Ishikawa (cell line): ENCODE measurements at regions not wholly inside any gene's neighbourhood (a gene's known extent, or its start where the extent isn't known, plus 50 kb on each side); places are given as distances from the start of the nearest gene placed in this dataset.

Source experiments
- CREB1 ChIP-seq: IDR thresholded peaks from 2 replicates; pipeline ENCODE4 v1.6.1; 2012; ENCODE audit warnings: low read depth
- EGR1 ChIP-seq: IDR thresholded peaks from 2 replicates; pipeline ENCODE4 v1.6.1; 2012
- EP300 ChIP-seq: IDR thresholded peaks from 2 replicates; pipeline ENCODE4 v1.6.1; 2012; ENCODE audit warnings: borderline replicate concordance
- RAD21 ChIP-seq: IDR thresholded peaks from 2 replicates; pipeline ENCODE4 v1.6.1; 2012; ENCODE audit warnings: low read depth
- TEAD4 ChIP-seq: IDR thresholded peaks from 2 replicates; pipeline ENCODE4 v1.6.1; 2012
- YY1 ChIP-seq: IDR thresholded peaks from 2 replicates; pipeline ENCODE4 v1.6.1; 2012; ENCODE audit warnings: low read depth

- TF ChIP-seq CREB1 (no peak), RAD21 (no peak), YY1 (no peak), TEAD4 (no peak), EP300 (no peak), EGR1 (no peak)
Observed at GRCh38 chr18:57923611-57924010, 120.4 kb upstream of the NEDD4L start.
